GM23338 (cell line): ENCODE measurements at regions not wholly inside any gene's neighbourhood (a gene's known extent, or its start where the extent isn't known, plus 50 kb on each side); places are given as distances from the start of the nearest gene placed in this dataset.

Source experiments
- ATAC-seq: fragments of 200-7000 bp; cut with Tn5 transposase; 3 replicates; pipeline ENCODE4 v1.9.1; 2020
- DNase-seq: peaks from one replicate; pipeline ENCODE4 v3.0.0-alpha.2; 2015; ENCODE audit warnings: low spot score
- H2AFZ ChIP-seq: fragments of 200-600 bp; sonication (generic); 2 replicates; pipeline ENCODE4 v1.8.0; 2016; ENCODE audit warnings: antibody characterized with exemption, mild to moderate bottlenecking, moderate library complexity
- H3F3A ChIP-seq: fragments of 200-600 bp; sonication (generic); replicated peaks from 2 replicates; pipeline ENCODE4 v1.8.0; 2017; ENCODE audit warnings: antibody characterized with exemption, mixed run types, low read depth
- H3K27ac ChIP-seq: fragments of 200-600 bp; sonication (generic); 2 replicates; pipeline ENCODE4 v1.6.1; 2016; ENCODE audit warnings: low read depth
- H3K27me3 ChIP-seq: fragments of 200-600 bp; sonication (generic); 2 replicates; pipeline ENCODE4 v1.8.0; 2016; ENCODE audit warnings: mild to moderate bottlenecking, mixed run types, moderate library complexity; ENCODE audit not compliant: insufficient read depth
- H3K36me3 ChIP-seq: fragments of 200-600 bp; sonication (generic); 2 replicates; pipeline ENCODE4 v1.8.0; 2016; ENCODE audit warnings: mild to moderate bottlenecking; ENCODE audit not compliant: insufficient read depth
- H3K4me1 ChIP-seq: fragments of 200-600 bp; sonication (generic); 2 replicates; pipeline ENCODE4 v1.8.0; 2016; ENCODE audit warnings: mild to moderate bottlenecking, moderate library complexity; ENCODE audit not compliant: insufficient read depth
- H3K4me2 ChIP-seq: fragments of 200-600 bp; sonication (generic); 2 replicates; pipeline ENCODE4 v1.7.1; 2017; ENCODE audit warnings: mixed run types
- H3K4me3 ChIP-seq: fragments of 200-600 bp; sonication (generic); 2 replicates; pipeline ENCODE4 v1.6.1; 2016; ENCODE audit warnings: mixed run types
- H3K79me2 ChIP-seq: fragments of 200-600 bp; sonication (generic); replicated peaks from 2 replicates; pipeline ENCODE4 v1.8.0; 2017; ENCODE audit warnings: mild to moderate bottlenecking; ENCODE audit not compliant: insufficient read depth
- H3K9me2 ChIP-seq: fragments of 200-600 bp; sonication (generic); 2 replicates; pipeline ENCODE4 v1.8.0; 2017; ENCODE audit not compliant: insufficient read depth
- H4K20me1 ChIP-seq: fragments of 200-600 bp; sonication (generic); replicated peaks from 2 replicates; pipeline ENCODE4 v1.8.0; 2017; ENCODE audit warnings: mild to moderate bottlenecking; ENCODE audit not compliant: insufficient read depth
- H3K27ac Mint-ChIP-seq: 2 replicates; pipeline ENCODE4 v1.8.0; 2020; ENCODE audit warnings: inconsistent platforms, mild to moderate bottlenecking, moderate library complexity, mixed read lengths
- H3K27me3 Mint-ChIP-seq: 3 replicates; pipeline ENCODE4 v1.8.0; 2022; ENCODE audit warnings: low read depth, mild to moderate bottlenecking, moderate library complexity, mixed read lengths, inconsistent platforms; ENCODE audit not compliant: insufficient read depth, poor library complexity
- H3K36me3 Mint-ChIP-seq: 3 replicates; pipeline ENCODE4 v1.8.0; 2021; ENCODE audit warnings: low read depth, mild to moderate bottlenecking, inconsistent platforms, moderate library complexity, mixed read lengths
- H3K4me1 Mint-ChIP-seq: 3 replicates; pipeline ENCODE4 v1.8.0; 2020; ENCODE audit warnings: mild to moderate bottlenecking, inconsistent platforms, mixed read lengths
- H3K4me3 Mint-ChIP-seq: 3 replicates; pipeline ENCODE4 v1.8.0; 2021; ENCODE audit warnings: moderate library complexity, mild to moderate bottlenecking, inconsistent platforms, mixed read lengths
- H3K9me3 Mint-ChIP-seq: 3 replicates; pipeline ENCODE4 v1.8.0; 2020; ENCODE audit warnings: moderate library complexity, mild to moderate bottlenecking, inconsistent platforms, mixed read lengths
- CTCF ChIP-seq, 2 experiments: fragments of 200-600 bp in 1 of 2; sonication (generic) in 1 of 2; conservative IDR thresholded peaks; 2 replicates each; pipeline versions ENCODE4 v1.5.1 to v1.6.1; 2016 to 2017; ENCODE audit warnings: antibody characterized with exemption in 2 of 2, low read depth in 2 of 2, mild to moderate bottlenecking in 2 of 2, moderate library complexity in 1 of 2
- ETS1 ChIP-seq: IDR thresholded peaks from 2 replicates; pipeline ENCODE4 v1.6.1; 2016; ENCODE audit warnings: antibody characterized with exemption
- EZH2 ChIP-seq: fragments of 200-600 bp; sonication (generic); IDR thresholded peaks from one replicate; pipeline ENCODE4 v1.8.0; 2017; ENCODE audit warnings: antibody characterized with exemption, mild to moderate bottlenecking, low read depth; ENCODE audit not compliant: unreplicated experiment
- EZH2phosphoT487 ChIP-seq: fragments of 200-600 bp; sonication (generic); IDR thresholded peaks from one replicate; pipeline ENCODE4 v1.8.1; 2018; ENCODE audit warnings: antibody characterized with exemption; ENCODE audit not compliant: unreplicated experiment
- JUNB ChIP-seq: IDR thresholded peaks from one replicate; pipeline ENCODE4 v1.6.1; 2016; ENCODE audit warnings: antibody characterized with exemption; ENCODE audit not compliant: unreplicated experiment
- NANOG ChIP-seq: IDR thresholded peaks from 2 replicates; pipeline ENCODE4 v1.6.1; 2016; ENCODE audit warnings: antibody characterized with exemption, borderline replicate concordance
- REST ChIP-seq: IDR thresholded peaks from one replicate; pipeline ENCODE4 v1.6.1; 2018; ENCODE audit warnings: antibody characterized with exemption; ENCODE audit not compliant: unreplicated experiment
- STAT1 ChIP-seq: IDR thresholded peaks from one replicate; pipeline ENCODE4 v1.6.1; 2016; ENCODE audit warnings: antibody characterized with exemption; ENCODE audit not compliant: unreplicated experiment
- ZNF114 ChIP-seq: fragments of 250-450 bp; sonication (Bioruptor Pico); IDR thresholded peaks from 2 replicates; pipeline ENCODE4 v1.5.0; 2020; ENCODE audit warnings: mild to moderate bottlenecking, moderate library complexity

GRCh38 chr4:189341881-189342280 lies 598.8 kb upstream of the FRG1 start (continued):
- TF ChIP-seq REST (no peak), EZH2phosphoT487 (no peak), EZH2 (no peak), ETS1 (no peak), ZNF114 (CRISPR knock-in tag) (no peak), NANOG (no peak), JUNB (no peak), CTCF (conservative IDR thresholded peaks at IDR 0.05; ENCODE audit: low read depth in 2 of 2) (no peak)

- Histone ChIP-seq H3K9me2 (no peaks in the 10 kb centered on the region), H3K4me1 (no peaks in the 10 kb centered on the region), H4K20me1 (no peaks in the 10 kb centered on the region), H3K36me3 (no peaks in the 10 kb centered on the region), H2AFZ (peak overlapping the region; percentile 69; the same call in 1 of the 2 replicates), H3K27ac (no peak overlapping the region), H3F3A (no peaks in the 10 kb centered on the region), H3K27me3 (no peaks in the 10 kb centered on the region), H3K79me2 (no peaks in the 10 kb centered on the region), H3K4me3 (no peak overlapping the region), H3K4me2 (no peak overlapping the region)
- Mint-ChIP-seq H3K4me3 (no peak overlapping the region), H3K36me3 (no peaks in the 10 kb centered on the region; the same call in 2 of the 3 replicates), H3K27ac (no peak overlapping the region), H3K9me3 (peaks cover 36% of the 10 kb centered on the region), H3K27me3 (peaks cover 1% of the 10 kb centered on the region), H3K4me1 (no peaks in the 10 kb centered on the region)
- ATAC-seq (no peak), DNase-seq (peak; percentile 19)
- no peak for TF ChIP-seq NANOG
- no peak for TF ChIP-seq STAT1
Measured at GRCh38 chr4:189355590-189355989, 585.1 kb upstream of the FRG1 start.
